Glomerular visceral epithelial cell (primary cell): ENCODE measurements at regions not wholly inside any gene's neighbourhood (a gene's known extent, or its start where the extent isn't known, plus 50 kb on each side); places are given as distances from the start of the nearest gene placed in this dataset.
A peak's percentile ranks its signal among the peaks of the same experiment; 100 is the strongest.
"Not testable (repeated sequence)": the region's sequence is repeated elsewhere in the genome, so short reads cannot be mapped to it uniquely, and the experiment has no call there.

Source experiments
- DNase-seq: peaks from one replicate; pipeline ENCODE4 v3.0.0-alpha.2; 2016; ENCODE audit errors: extremely low spot score

DNA sequence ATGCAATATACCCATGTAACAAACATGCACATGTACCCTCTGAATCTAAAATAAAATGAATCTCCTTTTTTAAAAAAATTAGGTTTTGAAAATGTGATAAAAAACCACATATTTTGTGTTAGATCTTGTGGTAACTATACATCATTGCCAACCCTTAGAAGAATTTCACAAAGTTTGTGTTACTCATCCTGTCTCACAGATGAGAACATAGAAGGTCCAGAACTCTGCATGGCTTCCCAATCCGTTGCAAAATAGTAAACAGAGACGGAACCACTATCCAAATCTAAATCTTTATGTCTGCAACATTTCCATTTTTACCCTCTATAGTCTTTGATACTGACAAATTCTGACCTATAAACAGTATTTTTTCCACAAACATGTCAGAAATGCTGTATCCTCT lies 759.9 kb downstream of the KCNJ2 start:
- DNase-seq = no peak

DNA sequence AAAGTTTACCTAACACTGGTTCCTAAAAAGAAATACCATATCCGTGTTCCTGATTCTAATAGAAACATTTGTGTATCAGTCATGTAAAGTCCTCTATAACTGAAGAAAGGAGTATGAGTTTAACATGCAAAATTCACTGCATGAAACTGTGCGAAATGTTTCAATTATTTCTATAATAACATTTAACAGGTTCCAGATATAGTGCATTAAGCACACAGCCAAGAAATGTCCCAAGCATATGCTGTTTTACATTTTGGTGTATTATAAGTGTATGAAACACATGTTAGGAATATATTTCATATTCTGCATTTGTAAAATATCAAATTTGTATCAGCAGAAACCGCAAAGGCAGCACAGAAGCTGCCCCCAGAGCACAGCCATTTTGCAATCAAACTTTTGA lies 764.9 kb downstream of the KCNJ2 start:
- no peak for DNase-seq

DNA sequence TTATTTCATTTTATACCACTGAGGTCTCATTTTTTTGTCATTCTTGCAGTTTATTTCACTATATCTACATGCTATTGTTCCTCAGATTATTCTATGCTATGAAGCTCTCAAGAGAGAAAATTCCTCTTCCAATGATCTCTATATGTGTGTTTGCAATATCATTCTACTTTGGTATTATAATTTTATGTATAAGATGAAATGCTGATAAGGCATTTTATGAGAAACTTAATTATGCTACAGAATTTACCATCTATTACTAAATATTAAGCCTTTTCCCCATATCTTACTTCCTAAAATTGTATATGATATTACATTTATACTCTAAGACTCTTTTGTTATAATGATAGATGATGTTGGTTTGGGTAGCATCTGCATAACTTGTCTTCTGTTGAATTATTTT lies 765.5 kb downstream of the KCNJ2 start:
- DNase-seq = no peak

DNA sequence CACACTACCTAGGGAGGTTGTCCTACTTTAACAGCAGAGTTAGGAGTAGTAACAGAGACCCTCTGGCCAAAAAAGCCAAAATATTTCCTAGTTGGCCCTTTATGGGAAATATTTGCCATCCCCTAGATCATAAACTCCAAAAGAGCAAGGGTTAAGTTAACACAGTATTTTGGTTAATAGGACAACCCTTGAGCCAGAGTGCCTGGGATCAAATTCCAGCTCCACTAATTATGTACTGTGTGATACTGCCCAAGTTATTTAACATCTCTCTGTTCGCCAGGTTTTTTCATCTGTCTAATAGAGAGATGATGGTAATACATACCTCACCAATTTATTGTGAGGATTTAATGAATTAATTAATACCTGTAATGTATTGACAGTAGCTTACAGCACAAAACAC lies 767.4 kb downstream of the KCNJ2 start:
- DNase-seq = no peak

DNA sequence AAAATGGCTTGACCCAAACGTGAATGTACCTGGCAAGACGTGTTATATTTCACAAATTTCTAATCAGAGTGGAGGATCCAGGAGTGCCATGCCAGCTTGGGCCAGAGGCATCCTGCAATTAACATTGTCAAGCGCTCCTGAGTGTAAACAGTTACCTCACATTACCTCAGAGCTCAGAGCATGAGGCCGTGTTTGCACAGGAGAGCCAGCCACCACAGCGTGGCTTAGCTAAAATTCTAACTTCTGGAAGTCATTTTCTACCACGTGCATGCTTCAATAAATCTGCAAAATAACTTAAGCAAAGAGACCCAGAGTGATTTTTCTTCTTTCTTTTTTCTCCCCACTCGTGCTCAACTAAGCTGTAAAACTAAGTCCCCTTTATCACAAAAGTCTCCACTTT lies 769.0 kb downstream of the KCNJ2 start:
- DNase-seq = no peak

GRCh38 chr17:70945386-70945785 lies 776.1 kb downstream of the KCNJ2 start:
- no peak for DNase-seq

GRCh38 chr17:70947215-70947614 lies 777.9 kb downstream of the KCNJ2 start:
- DNase-seq = no peak

- DNase-seq = no peak
These were observed 778.6 kb downstream of the KCNJ2 start for GRCh38 chr17:70947636-70948565.

- not testable (repeated sequence) for DNase-seq
These were observed 783.8 kb downstream of the KCNJ2 start for GRCh38 chr17:70953140-70953539.

GRCh38 chr17:70955441-70955840 lies 786.1 kb downstream of the KCNJ2 start:
- DNase-seq = no peak

DNA sequence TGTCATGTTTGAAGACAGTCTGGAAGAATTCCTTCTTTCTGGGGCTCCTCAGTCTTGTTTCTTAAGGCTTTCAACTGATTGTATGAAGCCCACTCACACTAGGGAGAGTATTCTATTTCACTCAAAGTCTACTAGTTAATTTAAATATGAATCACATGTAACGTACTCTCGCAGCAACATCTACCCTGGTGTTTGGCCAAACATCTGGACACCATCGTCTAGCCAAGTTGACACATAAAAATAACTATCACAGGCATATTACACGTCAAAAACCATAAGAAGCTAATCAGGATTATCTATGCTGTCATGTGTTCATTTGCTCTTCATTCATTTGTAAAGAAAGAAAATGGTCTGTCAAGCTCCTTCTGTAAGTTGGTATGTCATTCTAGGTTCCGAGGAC lies 787.4 kb downstream of the KCNJ2 start:
- DNase-seq = no peak

- peak; percentile 17 for DNase-seq
These were observed 792.0 kb downstream of the KCNJ2 start for GRCh38 chr17:70961341-70961740.

DNA sequence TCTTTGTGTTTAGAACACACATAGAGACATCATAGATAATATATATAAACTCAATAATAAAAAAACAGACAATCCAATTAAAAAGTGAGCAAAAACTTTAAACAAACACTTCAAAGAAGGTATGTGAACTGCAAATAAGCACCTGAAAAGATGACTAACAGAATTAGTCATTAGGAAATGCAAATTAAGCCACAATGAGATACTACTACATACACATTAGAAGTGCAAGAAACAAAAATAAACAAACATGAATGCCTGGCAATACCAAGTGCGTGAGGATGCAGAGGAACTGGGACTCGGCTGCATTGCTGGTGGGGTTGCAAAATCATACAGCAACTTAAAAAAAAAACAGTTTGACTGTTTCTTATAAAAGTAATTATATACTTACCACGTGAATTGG lies 799.0 kb downstream of the KCNJ2 start:
- no peak for DNase-seq

GRCh38 chr17:70969521-70970034 lies 800.2 kb downstream of the KCNJ2 start:
- DNase-seq = no peak

DNA sequence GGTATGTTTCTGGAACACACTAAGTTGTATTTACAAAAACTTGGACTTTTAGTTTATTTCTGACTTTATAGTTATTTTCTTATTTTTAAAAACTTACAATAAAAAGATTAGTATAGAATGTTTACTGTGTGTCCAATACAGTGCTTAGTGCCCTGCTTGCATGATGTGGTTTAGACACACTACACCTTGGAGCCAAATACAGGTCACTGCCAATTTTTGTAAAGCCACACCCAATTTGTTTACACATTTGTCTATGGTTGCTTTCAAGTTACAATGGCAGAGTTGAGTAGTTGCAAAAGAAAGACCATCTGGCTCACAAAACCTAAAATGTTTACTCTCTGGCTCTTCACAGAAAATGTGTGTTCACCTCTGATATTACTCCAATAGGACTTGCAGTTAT lies 807.1 kb downstream of the KCNJ2 start:
- DNase-seq = no peak

GRCh38 chr17:70984873-70985272 lies 815.5 kb downstream of the KCNJ2 start:
- DNase-seq = no peak

DNA sequence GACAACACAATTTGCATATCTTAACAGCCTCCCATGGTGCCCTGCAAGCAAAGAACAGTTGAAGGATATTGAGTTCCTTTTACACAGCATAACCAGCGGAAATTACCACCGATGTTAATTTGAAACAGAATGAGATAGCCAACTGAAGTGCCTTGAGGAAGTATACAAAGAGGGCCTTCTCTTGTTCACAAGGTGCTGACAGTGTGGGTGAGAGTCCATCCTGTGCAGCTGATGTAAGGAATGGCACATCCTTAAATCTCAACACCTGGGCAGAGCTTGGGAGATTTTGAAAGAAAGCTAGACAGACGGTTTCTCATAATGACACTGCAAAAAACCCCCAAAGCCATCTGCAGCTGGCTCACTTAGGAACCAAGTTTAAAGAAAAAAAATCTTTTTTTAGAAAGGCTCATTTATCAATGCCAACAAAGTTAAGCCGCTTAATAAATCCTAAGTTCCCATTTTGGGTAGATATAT lies 818.6 kb downstream of the KCNJ2 start:
- DNase-seq = no peak

- no peak for DNase-seq
These were observed 819.3 kb downstream of the KCNJ2 start for GRCh38 chr17:70988622-70989021.

DNA sequence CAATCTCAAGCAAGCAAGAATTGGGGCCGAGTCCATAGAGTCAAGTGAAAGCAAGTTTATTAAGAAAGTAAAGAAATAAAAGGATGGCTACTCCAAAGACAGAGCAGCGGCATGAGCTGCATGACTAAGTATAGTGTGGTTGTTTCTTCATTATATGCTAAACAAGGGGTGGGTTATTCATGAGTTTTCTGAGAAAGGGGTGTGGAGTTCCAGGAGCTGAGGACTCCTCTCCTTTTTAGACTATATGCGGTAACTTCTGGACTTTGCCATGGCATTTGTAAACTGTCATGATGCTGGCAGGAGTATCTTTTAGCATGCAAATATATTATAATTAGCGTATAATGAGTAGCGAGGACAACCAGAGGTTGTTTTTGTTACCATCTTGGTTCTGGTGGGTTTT lies 819.9 kb downstream of the KCNJ2 start:
- DNase-seq = no peak

- no peak for DNase-seq
These were observed 824.9 kb downstream of the KCNJ2 start for GRCh38 chr17:70994194-70994593.

- no peak for DNase-seq
These were observed 826.7 kb downstream of the KCNJ2 start for GRCh38 chr17:70995997-70996396.

DNA sequence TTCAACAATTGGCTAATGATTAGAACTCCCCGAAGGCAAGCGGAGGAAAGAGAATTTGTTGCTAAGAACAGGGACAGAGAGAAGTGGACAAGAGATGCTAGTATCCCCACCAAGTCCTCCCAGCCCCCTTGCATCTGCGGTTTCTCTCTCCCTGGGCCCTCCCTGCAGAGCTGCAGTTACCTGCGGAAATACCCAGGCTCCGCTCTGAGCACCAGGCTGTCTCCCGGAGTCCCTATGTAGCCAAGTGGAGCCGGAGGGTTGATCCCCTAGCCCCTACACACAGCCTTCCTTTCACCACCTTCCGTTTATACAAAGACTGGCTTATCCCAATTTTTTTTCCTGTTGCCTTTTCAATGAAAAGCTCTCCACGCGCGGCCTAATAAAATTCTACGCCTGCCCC lies 834.4 kb downstream of the KCNJ2 start:
- no peak for DNase-seq

DNA sequence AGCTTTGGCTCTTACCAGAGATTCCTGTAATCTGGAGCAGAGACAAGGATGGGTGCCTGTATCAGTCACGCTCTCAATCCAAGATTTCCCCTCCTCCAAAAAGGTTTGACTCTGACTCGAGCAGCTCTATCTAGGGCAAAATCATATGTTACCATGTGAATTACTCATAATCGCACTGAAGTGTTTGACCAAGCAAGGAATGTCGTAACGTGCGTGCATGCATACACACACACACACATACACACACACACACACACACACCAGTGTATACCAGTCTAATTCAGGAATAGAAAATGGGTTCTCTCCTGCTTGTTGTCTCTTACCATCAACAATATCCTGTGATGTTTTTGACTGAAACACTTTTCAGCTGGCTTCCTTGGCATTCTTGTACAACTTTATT lies 835.1 kb downstream of the KCNJ2 start:
- no peak for DNase-seq
